ENCODE measurements at regions not wholly inside any gene's neighbourhood (a gene's known extent, or its start where the extent isn't known, plus 50 kb on each side); places are given as distances from the start of the nearest gene placed in this dataset.

GRCh38 chr2:17101596-17101995 lies 416.6 kb downstream of the RAD51AP2 start:
- H3K9me3 ChIP-seq (ENCODE audit: control insufficient read depth, low read length), result no peaks in the 10 kb centered on the region
- H3K4me1 ChIP-seq (ENCODE audit: control insufficient read depth in 1 of 2, insufficient read depth in 2 of 2, low read length in 2 of 2), result no peaks in the 10 kb centered on the region
- H3K4me3 ChIP-seq (ENCODE audit: low read length in 2 of 2), result no peak overlapping the region
- intact Hi-C loops (cut with DNase I), result no loop called here
- H3K27me3 ChIP-seq (ENCODE audit: control insufficient read depth in 1 of 2, insufficient read depth in 2 of 2, low read length in 1 of 2), result no peaks in the 10 kb centered on the region
- no peaks in the 10 kb centered on the region for H3K36me3 ChIP-seq (ENCODE audit: control insufficient read depth in 1 of 2, insufficient read depth in 2 of 2, low read length in 1 of 2)
- WGBS, 2 donors, result 88 to 91% methylated on average over 4 of the region's 4 CpGs
- ATAC-seq (ENCODE audit: low FRiP score) (no peak), DNase-seq (no peak)
- H3K27ac ChIP-seq (ENCODE audit: low read depth in 1 of 2, low read length in 2 of 2), result no peak overlapping the region

GRCh38 chr2:17101091-17101490 lies 417.1 kb downstream of the RAD51AP2 start:
- no peaks in the 10 kb centered on the region for H3K27me3 ChIP-seq (ENCODE audit: control insufficient read depth in 1 of 2, insufficient read depth in 2 of 2, low read length in 1 of 2)
- no peaks in the 10 kb centered on the region for H3K4me1 ChIP-seq (ENCODE audit: control insufficient read depth in 1 of 2, insufficient read depth in 2 of 2, low read length in 2 of 2)
- DNase-seq, result no peak
- no peak overlapping the region for H3K27ac ChIP-seq (ENCODE audit: low read depth in 1 of 2, low read length in 2 of 2)
- no peak overlapping the region for H3K4me3 ChIP-seq (ENCODE audit: low read length in 2 of 2)
- H3K9me3 ChIP-seq (ENCODE audit: control insufficient read depth, low read length), result no peaks in the 10 kb centered on the region
- intact Hi-C loops (cut with DNase I), result no loop called here
- no peaks in the 10 kb centered on the region for H3K36me3 ChIP-seq (ENCODE audit: control insufficient read depth in 1 of 2, insufficient read depth in 2 of 2, low read length in 1 of 2)
- WGBS, 2 donors, result 58 to 78% methylated on average over 1 of the region's 1 CpG
- ATAC-seq (ENCODE audit: low FRiP score), result no peak

DNA sequence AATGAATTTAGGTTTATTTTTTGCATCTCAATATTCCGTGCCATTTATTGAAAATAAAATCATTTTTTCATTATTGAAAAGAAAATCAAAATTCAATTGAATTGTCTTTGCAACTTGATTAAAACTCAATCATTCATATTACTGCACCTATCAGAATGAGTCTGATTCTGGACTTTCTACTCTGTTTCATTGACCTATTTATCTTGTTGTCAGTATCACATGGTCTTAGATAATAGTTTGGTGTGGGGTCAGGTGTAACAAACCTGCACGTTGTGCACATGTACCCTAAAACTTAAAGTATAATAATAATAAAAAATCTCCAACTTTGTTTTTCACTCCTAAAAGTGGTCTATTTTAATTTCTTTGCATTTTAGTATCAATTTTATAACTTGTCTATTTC lies 422.9 kb downstream of the RAD51AP2 start:
- H3K36me3 ChIP-seq (ENCODE audit: control insufficient read depth in 1 of 2, insufficient read depth in 2 of 2, low read length in 1 of 2), result no peaks in the 10 kb centered on the region
- 74 to 82% methylated on average over 2 of the region's 2 CpGs for WGBS, 2 donors
- intact Hi-C loops (cut with DNase I), result no loop called here

GRCh38 chr2:17093712-17094111 lies 424.5 kb downstream of the RAD51AP2 start:
- Histone ChIP-seq H3K27ac (ENCODE audit: low read depth in 1 of 2, low read length in 2 of 2) (no peak overlapping the region), H3K9me3 (ENCODE audit: control insufficient read depth, low read length) (no peaks in the 10 kb centered on the region), H3K27me3 (ENCODE audit: control insufficient read depth in 1 of 2, insufficient read depth in 2 of 2, low read length in 1 of 2) (no peaks in the 10 kb centered on the region), H3K36me3 (ENCODE audit: control insufficient read depth in 1 of 2, insufficient read depth in 2 of 2, low read length in 1 of 2) (no peaks in the 10 kb centered on the region), H3K4me1 (ENCODE audit: control insufficient read depth in 1 of 2, insufficient read depth in 2 of 2, low read length in 2 of 2) (no peaks in the 10 kb centered on the region), H3K4me3 (ENCODE audit: low read length in 2 of 2) (no peak overlapping the region)
- ATAC-seq (ENCODE audit: low FRiP score), result no peak
- DNase-seq, result no peak
- intact Hi-C loops (cut with DNase I), result no loop called here
- 45 to 47% methylated on average over 1 of the region's 1 CpG for WGBS, 2 donors

More for the DNA sequence above, 422.9 kb downstream of the RAD51AP2 start:
- H3K27ac ChIP-seq (ENCODE audit: low read depth in 1 of 2, low read length in 2 of 2), result no peak overlapping the region
- H3K4me1 ChIP-seq (ENCODE audit: control insufficient read depth in 1 of 2, insufficient read depth in 2 of 2, low read length in 2 of 2), result no peaks in the 10 kb centered on the region
- DNase-seq (no peak), ATAC-seq (ENCODE audit: low FRiP score) (no peak)
- H3K27me3 ChIP-seq (ENCODE audit: control insufficient read depth in 1 of 2, insufficient read depth in 2 of 2, low read length in 1 of 2), result no peaks in the 10 kb centered on the region
- no peak overlapping the region for H3K4me3 ChIP-seq (ENCODE audit: low read length in 2 of 2)
- no peaks in the 10 kb centered on the region for H3K9me3 ChIP-seq (ENCODE audit: control insufficient read depth, low read length)

GRCh38 chr2:17086990-17087389 lies 421.4 kb upstream of the CYRIA start:
- Histone ChIP-seq H3K27ac (ENCODE audit: low read depth in 1 of 2, low read length in 2 of 2) (no peak overlapping the region), H3K9me3 (ENCODE audit: control insufficient read depth, low read length) (no peaks in the 10 kb centered on the region), H3K27me3 (ENCODE audit: control insufficient read depth in 1 of 2, insufficient read depth in 2 of 2, low read length in 1 of 2) (no peaks in the 10 kb centered on the region), H3K36me3 (ENCODE audit: control insufficient read depth in 1 of 2, insufficient read depth in 2 of 2, low read length in 1 of 2) (no peaks in the 10 kb centered on the region), H3K4me3 (ENCODE audit: low read length in 2 of 2) (no peak overlapping the region), H3K4me1 (ENCODE audit: control insufficient read depth in 1 of 2, insufficient read depth in 2 of 2, low read length in 2 of 2) (no peaks in the 10 kb centered on the region)
- DNase-seq, result no peak
- intact Hi-C loops (cut with DNase I), result no loop called here
- ATAC-seq (ENCODE audit: low FRiP score), result no peak
- WGBS, 2 donors, result 52 to 82% methylated on average over 1 of the region's 1 CpG

DNA sequence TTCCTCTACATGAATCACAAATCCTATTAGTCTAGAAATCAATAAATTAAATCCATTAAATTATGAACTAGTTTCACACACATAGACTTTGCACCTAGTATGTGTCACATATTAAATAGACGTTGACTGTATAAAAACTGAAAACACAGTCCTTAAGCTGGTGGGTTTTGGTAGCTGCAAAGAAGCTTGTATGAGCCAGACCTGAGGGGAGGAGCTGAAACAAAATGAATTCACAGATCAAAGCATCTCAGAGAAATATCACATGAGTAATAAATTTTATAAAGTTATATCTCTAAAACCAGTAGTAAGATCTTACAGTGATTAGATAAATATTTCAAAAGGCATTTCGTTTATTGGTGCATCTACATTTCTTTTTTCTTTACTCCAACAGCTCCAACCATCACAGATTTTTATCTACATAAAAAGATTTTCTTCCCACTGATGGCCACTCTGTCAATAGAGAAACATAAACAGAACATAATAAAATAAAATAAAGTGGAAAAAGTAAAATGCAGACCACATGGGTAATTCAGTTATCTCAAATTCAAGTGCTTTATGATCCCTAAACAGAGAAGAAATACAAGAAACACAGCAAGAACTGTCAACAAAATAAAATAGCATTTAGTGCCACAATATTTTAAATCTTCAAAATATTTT lies 420.0 kb upstream of the CYRIA start:
- intact Hi-C loops (cut with DNase I), result no loop called here
- Histone ChIP-seq H3K4me3 (ENCODE audit: low read length in 2 of 2) (no peak overlapping the region), H3K27me3 (ENCODE audit: control insufficient read depth in 1 of 2, insufficient read depth in 2 of 2, low read length in 1 of 2) (no peaks in the 10 kb centered on the region), H3K27ac (ENCODE audit: low read depth in 1 of 2, low read length in 2 of 2) (no peak overlapping the region), H3K4me1 (ENCODE audit: control insufficient read depth in 1 of 2, insufficient read depth in 2 of 2, low read length in 2 of 2) (no peaks in the 10 kb centered on the region), H3K36me3 (ENCODE audit: control insufficient read depth in 1 of 2, insufficient read depth in 2 of 2, low read length in 1 of 2) (no peaks in the 10 kb centered on the region), H3K9me3 (ENCODE audit: control insufficient read depth, low read length) (no peaks in the 10 kb centered on the region)
- DNase-seq, result no peak
- 62 to 71% methylated on average over 2 of the region's 2 CpGs for WGBS, 2 donors
- no peak for ATAC-seq (ENCODE audit: low FRiP score)

- DNase-seq (no peak), ATAC-seq (ENCODE audit: low FRiP score) (no peak)
- Histone ChIP-seq H3K36me3 (ENCODE audit: control insufficient read depth in 1 of 2, insufficient read depth in 2 of 2, low read length in 1 of 2) (no peaks in the 10 kb centered on the region), H3K27me3 (ENCODE audit: control insufficient read depth in 1 of 2, insufficient read depth in 2 of 2, low read length in 1 of 2) (no peaks in the 10 kb centered on the region), H3K4me1 (ENCODE audit: control insufficient read depth in 1 of 2, insufficient read depth in 2 of 2, low read length in 2 of 2) (no peaks in the 10 kb centered on the region), H3K4me3 (ENCODE audit: low read length in 2 of 2) (no peak overlapping the region), H3K27ac (ENCODE audit: low read depth in 1 of 2, low read length in 2 of 2) (no peak overlapping the region), H3K9me3 (ENCODE audit: control insufficient read depth, low read length) (no peaks in the 10 kb centered on the region)
- intact Hi-C loops (cut with DNase I), result no loop called here
These were observed 419.2 kb upstream of the CYRIA start for GRCh38 chr2:17084877-17085276.

DNA sequence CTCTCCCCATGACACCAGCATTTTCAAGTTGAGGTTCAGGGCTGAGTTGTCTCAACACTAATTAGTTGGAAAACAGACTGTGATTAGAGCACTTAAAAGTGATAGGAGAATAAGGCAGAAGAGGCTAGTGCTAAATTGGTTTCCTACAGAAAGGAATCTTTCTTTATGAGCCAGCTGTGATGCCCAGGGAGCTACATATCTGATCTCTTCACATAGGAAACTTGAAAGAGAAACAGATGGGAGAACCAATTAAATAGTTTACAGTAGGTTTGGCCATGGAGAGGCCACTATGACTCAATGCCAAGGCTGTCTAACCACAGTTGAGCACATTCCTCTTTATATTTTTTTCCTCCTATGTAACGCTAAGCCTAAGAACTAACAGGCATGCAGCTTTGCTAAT lies 418.3 kb upstream of the CYRIA start:
- Histone ChIP-seq H3K27me3 (ENCODE audit: control insufficient read depth in 1 of 2, insufficient read depth in 2 of 2, low read length in 1 of 2) (no peaks in the 10 kb centered on the region), H3K36me3 (ENCODE audit: control insufficient read depth in 1 of 2, insufficient read depth in 2 of 2, low read length in 1 of 2) (no peaks in the 10 kb centered on the region), H3K9me3 (ENCODE audit: control insufficient read depth, low read length) (peaks cover 3% of the 10 kb centered on the region), H3K4me1 (ENCODE audit: control insufficient read depth in 1 of 2, insufficient read depth in 2 of 2, low read length in 2 of 2) (no peaks in the 10 kb centered on the region), H3K27ac (ENCODE audit: low read depth in 1 of 2, low read length in 2 of 2) (no peak overlapping the region), H3K4me3 (ENCODE audit: low read length in 2 of 2) (no peak overlapping the region)
- ATAC-seq (ENCODE audit: low FRiP score) (no peak), DNase-seq (no peak)
- WGBS, 2 donors, result 50 to 71% methylated on average over 1 of the region's 1 CpG
- intact Hi-C loops (cut with DNase I), result no loop called here

- DNase-seq (no peak), ATAC-seq (ENCODE audit: low FRiP score) (no peak)
- Histone ChIP-seq H3K27me3 (ENCODE audit: control insufficient read depth in 1 of 2, insufficient read depth in 2 of 2, low read length in 1 of 2) (no peaks in the 10 kb centered on the region), H3K27ac (ENCODE audit: low read depth in 1 of 2, low read length in 2 of 2) (no peak overlapping the region), H3K36me3 (ENCODE audit: control insufficient read depth in 1 of 2, insufficient read depth in 2 of 2, low read length in 1 of 2) (no peaks in the 10 kb centered on the region), H3K4me1 (ENCODE audit: control insufficient read depth in 1 of 2, insufficient read depth in 2 of 2, low read length in 2 of 2) (no peaks in the 10 kb centered on the region), H3K4me3 (ENCODE audit: low read length in 2 of 2) (no peak overlapping the region), H3K9me3 (ENCODE audit: control insufficient read depth, low read length) (peaks cover 3% of the 10 kb centered on the region)
- intact Hi-C loops (cut with DNase I), result no loop called here
These were observed 413.6 kb upstream of the CYRIA start for GRCh38 chr2:17079262-17079661.

All from aorta (tissue), 5 donors.